Fibroblast of skin of back (primary cell): ENCODE measurements at regions not wholly inside any gene's neighbourhood (a gene's known extent, or its start where the extent isn't known, plus 50 kb on each side); places are given as distances from the start of the nearest gene placed in this dataset.

Source experiments
- DNase-seq: peaks from one replicate; pipeline ENCODE4 v3.0.0-alpha.2; 2013

GRCh38 chr2:217185265-217185995 is 325.6 kb upstream of the TNP1 start:
- peak; percentile 92 for DNase-seq

- no peak for DNase-seq
These were observed 324.4 kb upstream of the TNP1 start for GRCh38 chr2:217184242-217184641.

GRCh38 chr2:217183471-217183870 is 323.6 kb upstream of the TNP1 start:
- no peak for DNase-seq

GRCh38 chr2:217182926-217183325 is 323.1 kb upstream of the TNP1 start:
- no peak for DNase-seq

GRCh38 chr2:217181512-217181911 is 321.6 kb upstream of the TNP1 start:
- DNase-seq, result no peak

GRCh38 chr2:217179854-217180253 is 320.0 kb upstream of the TNP1 start:
- DNase-seq, result no peak

GRCh38 chr2:217178341-217178740 is 318.5 kb upstream of the TNP1 start:
- DNase-seq, result no peak

- DNase-seq, result no peak
These were observed 317.9 kb upstream of the TNP1 start for GRCh38 chr2:217177720-217178119.

GRCh38 chr2:217171874-217172273 is 312.0 kb upstream of the TNP1 start:
- DNase-seq, result peak; percentile 20

- no peak for DNase-seq
These were observed 308.6 kb upstream of the TNP1 start for GRCh38 chr2:217168496-217168895.

- DNase-seq, result peak; percentile 62
These were observed 307.7 kb upstream of the TNP1 start for GRCh38 chr2:217167531-217167930.

- peak; percentile 46 for DNase-seq
These were observed 306.5 kb upstream of the TNP1 start for GRCh38 chr2:217166241-217166850.

GRCh38 chr2:217165547-217165946 is 305.7 kb upstream of the TNP1 start:
- no peak for DNase-seq

- no peak for DNase-seq
These were observed 304.1 kb upstream of the TNP1 start for GRCh38 chr2:217163987-217164386.

GRCh38 chr2:217162533-217162932 is 302.7 kb upstream of the TNP1 start:
- peak; percentile 87 for DNase-seq

- no peak for DNase-seq
These were observed 301.4 kb upstream of the TNP1 start for GRCh38 chr2:217160978-217161973.

GRCh38 chr2:217160103-217160743 is 300.4 kb upstream of the TNP1 start:
- no peak for DNase-seq

- no peak for DNase-seq
These were observed 299.1 kb upstream of the TNP1 start for GRCh38 chr2:217158928-217159327.

GRCh38 chr2:217157581-217157980 is 297.7 kb upstream of the TNP1 start:
- no peak for DNase-seq

- DNase-seq, result no peak
These were observed 296.9 kb upstream of the TNP1 start for GRCh38 chr2:217156801-217157200.

- no peak for DNase-seq
These were observed 295.1 kb upstream of the TNP1 start for GRCh38 chr2:217154923-217155322.

GRCh38 chr2:217153510-217153909 is 293.6 kb upstream of the TNP1 start:
- DNase-seq, result no peak

GRCh38 chr2:217152831-217153230 is 293.0 kb upstream of the TNP1 start:
- DNase-seq, result no peak
